Epithelial cell of proximal tubule (primary cell): ENCODE measurements at regions not wholly inside any gene's neighbourhood (a gene's known extent, or its start where the extent isn't known, plus 50 kb on each side); places are given as distances from the start of the nearest gene placed in this dataset.
"Not testable (repeated sequence)": the region's sequence is repeated elsewhere in the genome, so short reads cannot be mapped to it uniquely, and the experiment has no call there.

ENCODE experiments used
- DNase-seq: peaks from one replicate; pipeline ENCODE4 v3.0.0-alpha.2; 2011; ENCODE audit warnings: low read depth
- H3K4me3 ChIP-seq: 2 replicates; pipeline ENCODE4 v1.5.1; 2011; ENCODE audit warnings: low read depth, mild to moderate bottlenecking, low read length
- TF ChIP-seq, protein P1 (sequence below): conservative IDR thresholded peaks from 2 replicates; pipeline ENCODE4 v1.5.1; 2012; ENCODE audit warnings: low read depth, mild to moderate bottlenecking, low read length

- TF ChIP-seq, protein P1, sequence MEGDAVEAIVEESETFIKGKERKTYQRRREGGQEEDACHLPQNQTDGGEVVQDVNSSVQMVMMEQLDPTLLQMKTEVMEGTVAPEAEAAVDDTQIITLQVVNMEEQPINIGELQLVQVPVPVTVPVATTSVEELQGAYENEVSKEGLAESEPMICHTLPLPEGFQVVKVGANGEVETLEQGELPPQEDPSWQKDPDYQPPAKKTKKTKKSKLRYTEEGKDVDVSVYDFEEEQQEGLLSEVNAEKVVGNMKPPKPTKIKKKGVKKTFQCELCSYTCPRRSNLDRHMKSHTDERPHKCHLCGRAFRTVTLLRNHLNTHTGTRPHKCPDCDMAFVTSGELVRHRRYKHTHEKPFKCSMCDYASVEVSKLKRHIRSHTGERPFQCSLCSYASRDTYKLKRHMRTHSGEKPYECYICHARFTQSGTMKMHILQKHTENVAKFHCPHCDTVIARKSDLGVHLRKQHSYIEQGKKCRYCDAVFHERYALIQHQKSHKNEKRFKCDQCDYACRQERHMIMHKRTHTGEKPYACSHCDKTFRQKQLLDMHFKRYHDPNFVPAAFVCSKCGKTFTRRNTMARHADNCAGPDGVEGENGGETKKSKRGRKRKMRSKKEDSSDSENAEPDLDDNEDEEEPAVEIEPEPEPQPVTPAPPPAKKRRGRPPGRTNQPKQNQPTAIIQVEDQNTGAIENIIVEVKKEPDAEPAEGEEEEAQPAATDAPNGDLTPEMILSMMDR: peak; percentile 68
- H3K4me3 ChIP-seq: no peak overlapping the region
- peak; percentile 1 for DNase-seq
Measured at GRCh38 chrX:27186671-27187070, 276.5 kb downstream of the PPP4R3C start.

DNA sequence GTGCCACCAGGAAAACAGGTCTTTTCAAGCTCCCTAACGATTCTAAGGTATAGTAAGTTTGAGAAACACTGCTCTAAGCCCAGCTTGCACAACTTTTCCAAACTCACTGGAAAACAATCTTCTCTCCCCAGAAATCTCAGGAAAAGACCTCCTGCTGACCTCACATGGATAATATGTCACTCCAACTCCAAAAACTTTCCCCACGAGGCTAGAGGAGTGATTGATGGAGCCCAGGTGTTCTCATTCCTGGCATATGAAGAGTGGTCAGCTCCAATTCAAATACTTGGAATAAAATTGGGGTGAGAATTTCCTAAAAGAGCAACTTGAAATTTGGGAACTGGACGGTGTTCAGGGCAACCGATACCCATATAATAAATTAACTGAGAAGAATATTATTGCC, 299.9 kb downstream of the PPP4R3C start:
- no peak for DNase-seq
- TF ChIP-seq, protein P1: no peak
- no peak overlapping the region for H3K4me3 ChIP-seq

DNA sequence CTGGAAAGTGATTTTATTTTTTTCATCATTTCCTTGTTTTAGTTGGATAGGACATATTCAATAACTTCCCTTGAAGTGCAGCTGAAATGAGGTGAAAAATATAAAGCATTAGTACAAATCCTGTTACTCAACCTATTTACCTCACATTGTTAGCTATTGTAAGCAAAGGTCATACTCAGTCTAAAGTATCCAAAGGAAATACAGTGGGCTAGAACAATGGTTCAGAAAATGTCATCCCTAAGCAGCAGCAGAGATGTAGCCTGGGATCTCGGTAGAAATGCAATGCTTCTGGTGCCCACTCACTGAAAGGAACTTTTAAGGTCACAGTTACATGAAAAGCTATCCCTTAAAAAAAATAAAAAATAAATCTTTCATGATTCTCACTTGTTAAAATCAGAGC, 300.6 kb downstream of the PPP4R3C start:
- TF ChIP-seq, protein P1: no peak
- H3K4me3 ChIP-seq: no peak overlapping the region
- no peak for DNase-seq

GRCh38 chrX:27156921-27157320, 306.2 kb downstream of the PPP4R3C start:
- not testable (repeated sequence) for DNase-seq, H3K4me3 ChIP-seq

- DNase-seq: no peak
- no peak overlapping the region for H3K4me3 ChIP-seq
- TF ChIP-seq, protein P1: no peak
Measured at GRCh38 chrX:27136325-27136724, 326.8 kb downstream of the PPP4R3C start.

DNA sequence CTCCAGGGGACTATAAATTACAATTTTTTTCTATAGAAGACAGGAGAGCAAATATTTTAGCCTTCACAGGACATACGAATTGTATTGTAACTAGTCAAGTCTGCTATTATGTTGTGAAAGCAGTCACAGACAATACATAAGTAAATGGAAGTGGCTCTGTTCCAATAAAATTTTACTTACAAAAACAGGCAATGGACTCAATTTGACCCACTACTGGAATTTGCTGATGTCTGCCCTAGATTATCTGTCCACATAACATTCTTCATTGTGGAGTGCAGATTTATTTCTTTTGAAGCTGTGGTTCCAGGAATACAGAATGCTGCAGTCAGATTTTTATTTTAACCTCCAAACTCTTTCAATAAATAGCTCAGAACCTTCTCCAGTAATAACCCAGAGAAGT, 330.3 kb downstream of the PPP4R3C start:
- TF ChIP-seq, protein P1: no peak
- no peak overlapping the region for H3K4me3 ChIP-seq
- no peak for DNase-seq

- not testable (repeated sequence) for DNase-seq, H3K4me3 ChIP-seq
Measured at GRCh38 chrX:27087176-27087575, 376.0 kb downstream of the PPP4R3C start.

DNA sequence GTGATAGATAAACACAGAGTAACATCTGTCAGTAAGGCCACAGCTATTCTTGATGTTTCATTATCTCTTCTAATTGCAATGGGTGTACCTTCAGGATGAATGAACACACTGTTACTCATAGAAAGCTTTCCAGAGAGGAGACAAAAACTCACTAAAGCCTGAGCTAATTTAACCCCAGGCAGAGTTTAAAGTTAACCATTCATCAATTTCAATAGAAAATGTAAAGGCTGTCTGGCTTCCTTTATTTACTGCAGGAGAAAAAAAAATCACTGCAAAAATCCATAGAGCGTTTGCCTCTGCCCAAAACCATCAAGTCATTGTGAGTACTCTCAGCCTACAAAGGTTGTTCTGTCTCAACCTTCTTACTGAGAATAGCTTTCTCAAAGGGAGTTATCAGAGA, 376.9 kb downstream of the PPP4R3C start:
- TF ChIP-seq, protein P1: no peak
- DNase-seq: no peak
- H3K4me3 ChIP-seq: no peak overlapping the region
